ENCODE measurements at regions not wholly inside any gene's neighbourhood (a gene's known extent, or its start where the extent isn't known, plus 50 kb on each side); places are given as distances from the start of the nearest gene placed in this dataset.

DNA sequence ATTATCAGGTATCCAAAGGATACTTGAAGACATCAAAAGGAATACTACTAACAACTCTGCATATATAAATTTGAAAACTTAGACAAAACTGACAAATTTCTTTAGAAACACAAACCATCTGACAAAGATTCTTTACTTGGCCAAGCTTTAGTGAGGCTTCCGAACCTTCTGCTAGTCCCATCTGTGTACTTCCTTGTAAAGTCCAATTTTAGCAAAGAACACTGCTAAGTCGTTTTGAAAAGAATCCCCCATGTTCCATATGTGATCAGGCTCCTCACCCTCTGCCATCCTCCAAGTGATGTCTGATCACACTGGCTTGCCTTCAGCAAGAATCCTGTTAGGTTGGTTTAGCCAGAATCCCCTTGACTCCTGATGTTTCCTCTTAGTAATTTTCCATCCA is 150.0 kb upstream of the ACO1 start:
- 0% methylated on average over 2 of the region's 2 CpGs for WGBS (ENCODE audit: insufficient coverage, low coverage, missing lambda C conversion rate)
- Histone ChIP-seq H4K20me1 (replicated peaks; ENCODE audit: control insufficient read depth, insufficient read depth, low read length) (no peaks in the 10 kb centered on the region), H3K27ac (ENCODE audit: extremely low read depth, low read depth, low read length) (no peak overlapping the region), H3K4me1 (replicated peaks in 1 of 2; ENCODE audit: control insufficient read depth in 2 of 2, insufficient read depth in 2 of 2, low read length in 2 of 2) (no peaks in the 10 kb centered on the region), H2AFZ (ENCODE audit: low read depth, low read length) (no peak overlapping the region), H3K9me3 (replicated peaks; ENCODE audit: control insufficient read depth, insufficient read depth, low read depth, low read length) (no peaks in the 10 kb centered on the region), H3K36me3 (ENCODE audit: control insufficient read depth, insufficient read depth, low read length) (no peaks in the 10 kb centered on the region), H3K4me3 (no peak overlapping the region), H3K4me2 (ENCODE audit: insufficient read depth, low read length) (no peak overlapping the region), H3K79me2 (ENCODE audit: control insufficient read depth, insufficient read depth, low read length) (no peaks in the 10 kb centered on the region), H3K9ac (ENCODE audit: insufficient read depth in 1 of 2, low read depth in 2 of 2, low read length in 2 of 2) (no peak overlapping the region), H3K27me3 (ENCODE audit: control insufficient read depth in 2 of 2, insufficient read depth in 2 of 2, low read length in 2 of 2) (no peaks in the 10 kb centered on the region), H3K9me1 (ENCODE audit: control insufficient read depth, insufficient read depth, low read length) (no peaks in the 10 kb centered on the region)
- intact Hi-C loops (cut with micrococcal nuclease) (no loop called here), in situ Hi-C loops (cut with MboI) (no loop called here)
- BruUV-seq (replicated peaks): no TSS peak
- POLR2A ChIA-PET: no interaction called here
- ATAC-seq (no peak), DNase-seq (ENCODE audit: extremely low read depth in 1 of 4, low spot score in 3 of 4) (no peak), FAIRE-seq (no peak)
- no peak for TF ChIP-seq RFX5 (IDR thresholded peaks at IDR 0.05; ENCODE audit: low read depth, low read length)
- no peak for TF ChIP-seq ARID1B (IDR thresholded peaks at IDR 0.05)
- TF ChIP-seq HIVEP1 (CRISPR knock-in tag; IDR thresholded peaks at IDR 0.05): no peak
- TF ChIP-seq RBM25 (IDR thresholded peaks at IDR 0.05; ENCODE audit: low read depth, low read length, severe bottlenecking): no peak
- no peak for TF ChIP-seq ZNF133 (CRISPR knock-in tag; IDR thresholded peaks at IDR 0.05)
- CTCF ChIA-PET (ENCODE audit: low intra/inter-chr PET ratio): no interaction called here

DNA sequence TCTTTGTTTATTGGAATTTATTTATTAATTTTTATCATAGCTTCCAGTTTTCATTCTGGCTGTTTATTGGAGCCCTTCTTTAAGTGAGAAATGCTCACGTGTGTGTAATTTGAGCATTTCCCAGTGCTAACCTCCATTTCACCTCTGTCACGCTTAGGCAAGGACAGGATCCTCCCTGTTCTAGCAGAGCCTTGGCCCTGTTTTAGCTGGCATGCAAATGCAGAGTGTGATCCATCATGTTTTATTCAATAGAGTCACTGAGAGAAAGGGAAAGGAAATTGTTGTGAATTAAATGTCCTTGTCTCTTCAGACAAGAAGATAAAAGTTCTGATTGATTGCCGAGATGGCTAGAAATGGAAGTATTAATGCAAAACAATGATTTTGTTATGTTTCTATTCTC is 137.3 kb upstream of the ACO1 start:
- no peak for FAIRE-seq
- 0% methylated on average over 3 of the region's 3 CpGs for WGBS (ENCODE audit: insufficient coverage, low coverage, missing lambda C conversion rate)
- no peak for TF ChIP-seq MCM3 (IDR thresholded peaks at IDR 0.05)
- no peak for TF ChIP-seq NR2F6 (CRISPR knock-in tag; IDR thresholded peaks at IDR 0.05)
- no peak for TF ChIP-seq E2F8 (IDR thresholded peaks at IDR 0.05; ENCODE audit: low read depth, partially characterized antibody)
- no peak for TF ChIP-seq SNIP1 (IDR thresholded peaks at IDR 0.05; ENCODE audit: low read depth)
- no peak for TF ChIP-seq ERF (CRISPR knock-in tag; IDR thresholded peaks at IDR 0.05)
- TF ChIP-seq, protein P1, sequence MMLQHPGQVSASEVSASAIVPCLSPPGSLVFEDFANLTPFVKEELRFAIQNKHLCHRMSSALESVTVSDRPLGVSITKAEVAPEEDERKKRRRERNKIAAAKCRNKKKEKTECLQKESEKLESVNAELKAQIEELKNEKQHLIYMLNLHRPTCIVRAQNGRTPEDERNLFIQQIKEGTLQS (IDR thresholded peaks at IDR 0.05): no peak
- TF ChIP-seq, protein P1 (CRISPR knock-in tag; conservative IDR thresholded peaks at IDR 0.05): no peak
- no peak for TF ChIP-seq NR1H2 (CRISPR knock-in tag; IDR thresholded peaks at IDR 0.05)
- no peak for TF ChIP-seq NFRKB (IDR thresholded peaks at IDR 0.05; ENCODE audit: low read depth)
- TF ChIP-seq ID3 (CRISPR knock-in tag; IDR thresholded peaks at IDR 0.05): no peak
- no peak for TF ChIP-seq ID3 (tag; IDR thresholded peaks at IDR 0.05)

More for the DNA sequence above, 137.3 kb upstream of the ACO1 start:
- Histone ChIP-seq H3K36me3 (ENCODE audit: control insufficient read depth, insufficient read depth, low read length) (no peaks in the 10 kb centered on the region), H4K20me1 (replicated peaks; ENCODE audit: control insufficient read depth, insufficient read depth, low read length) (no peaks in the 10 kb centered on the region), H2AFZ (ENCODE audit: low read depth, low read length) (no peak overlapping the region), H3K79me2 (ENCODE audit: control insufficient read depth, insufficient read depth, low read length) (no peaks in the 10 kb centered on the region), H3K4me1 (replicated peaks in 1 of 2; ENCODE audit: control insufficient read depth in 2 of 2, insufficient read depth in 2 of 2, low read length in 2 of 2) (no peaks in the 10 kb centered on the region), H3K9me3 (replicated peaks; ENCODE audit: control insufficient read depth, insufficient read depth, low read depth, low read length) (no peaks in the 10 kb centered on the region), H3K27me3 (ENCODE audit: control insufficient read depth in 2 of 2, insufficient read depth in 2 of 2, low read length in 2 of 2) (no peaks in the 10 kb centered on the region), H3K4me2 (ENCODE audit: insufficient read depth, low read length) (no peak overlapping the region), H3K4me3 (no peak overlapping the region), H3K9ac (ENCODE audit: insufficient read depth in 1 of 2, low read depth in 2 of 2, low read length in 2 of 2) (no peak overlapping the region), H3K27ac (ENCODE audit: extremely low read depth, low read depth, low read length) (no peak overlapping the region), H3K9me1 (ENCODE audit: control insufficient read depth, insufficient read depth, low read length) (no peaks in the 10 kb centered on the region)
- BruUV-seq (replicated peaks): no TSS peak
- CTCF ChIA-PET (ENCODE audit: low intra/inter-chr PET ratio): no interaction called here
- in situ Hi-C loops (cut with MboI) (no loop called here), intact Hi-C loops (cut with micrococcal nuclease) (no loop called here)
- ATAC-seq (no peak), DNase-seq (ENCODE audit: extremely low read depth in 1 of 4, low spot score in 3 of 4) (no peak)
- POLR2A ChIA-PET: no interaction called here

Measured in K562 (cell line).